ENCODE measurements at regions not wholly inside any gene's neighbourhood (a gene's known extent, or its start where the extent isn't known, plus 50 kb on each side); places are given as distances from the start of the nearest gene placed in this dataset.

DNA sequence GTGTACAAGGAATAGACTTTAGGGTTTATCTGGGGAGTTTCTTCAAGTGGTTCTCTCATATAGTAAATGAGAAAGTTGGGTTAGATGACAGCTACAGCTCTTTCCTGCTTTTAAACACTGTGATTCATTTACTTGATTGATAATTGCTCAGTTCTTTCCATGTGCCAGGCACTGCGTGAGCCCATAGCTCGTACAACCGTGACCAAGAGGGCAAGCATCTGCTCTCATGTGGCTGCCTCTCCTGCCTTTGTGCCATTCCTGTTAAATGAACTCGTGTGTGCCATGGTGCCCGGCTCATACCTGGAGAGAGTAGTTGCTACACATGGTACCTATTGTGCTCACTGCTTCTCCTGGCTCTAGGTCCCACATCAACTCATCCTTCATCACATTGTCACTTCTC is 206.3 kb downstream of the SNX19 start:
- no peak overlapping the region for H3K4me3 Mint-ChIP-seq
- ChIA-PET CTCF (no interaction called here), POLR2A (no interaction called here)
- H3K27me3 Mint-ChIP-seq, result peaks cover 6% of the 10 kb centered on the region
- no peak overlapping the region for H3K27ac Mint-ChIP-seq
- no peaks in the 10 kb centered on the region for H3K36me3 Mint-ChIP-seq
- no peaks in the 10 kb centered on the region for H3K9me3 Mint-ChIP-seq
- no peak for DNase-seq
- intact Hi-C loops (cut with micrococcal nuclease), result no loop called here
- H3K4me1 Mint-ChIP-seq (ENCODE audit: low read depth), result no peaks in the 10 kb centered on the region

GRCh38 chr11:130710497-130711012 is 205.7 kb downstream of the SNX19 start:
- ChIA-PET CTCF (no interaction called here), POLR2A (no interaction called here)
- Mint-ChIP-seq H3K27ac (no peak overlapping the region), H3K9me3 (no peaks in the 10 kb centered on the region), H3K27me3 (peaks cover 7% of the 10 kb centered on the region), H3K4me1 (ENCODE audit: low read depth) (no peaks in the 10 kb centered on the region), H3K4me3 (no peak overlapping the region), H3K36me3 (no peaks in the 10 kb centered on the region)
- no peak for DNase-seq
- intact Hi-C loops (cut with micrococcal nuclease), result no loop called here

- ChIA-PET CTCF (no interaction called here), POLR2A (no interaction called here)
- intact Hi-C loops (cut with micrococcal nuclease), result no loop called here
- Mint-ChIP-seq H3K4me1 (ENCODE audit: low read depth) (no peaks in the 10 kb centered on the region), H3K27me3 (peaks cover 1% of the 10 kb centered on the region), H3K27ac (no peak overlapping the region), H3K4me3 (no peak overlapping the region), H3K36me3 (no peaks in the 10 kb centered on the region), H3K9me3 (no peaks in the 10 kb centered on the region)
- DNase-seq, result no peak
Measured at GRCh38 chr11:130711193-130711592, 205.1 kb downstream of the SNX19 start.

DNA sequence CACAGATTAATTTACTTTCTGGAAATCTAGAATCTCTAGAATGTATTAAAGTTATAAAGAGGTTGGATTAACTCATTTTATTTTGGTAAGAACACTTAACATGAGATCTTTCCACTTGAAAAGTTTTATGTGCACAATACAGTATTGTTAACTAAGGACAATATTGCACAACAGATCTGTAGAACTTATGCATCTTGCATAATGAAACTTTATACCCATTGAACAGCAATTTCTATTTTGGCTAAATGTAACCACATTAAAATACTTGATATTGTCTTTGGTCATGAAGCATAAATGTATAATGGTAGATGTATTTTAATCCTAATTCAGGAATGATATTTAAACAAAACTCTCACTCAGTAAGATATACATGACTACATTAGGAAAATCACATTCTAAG is 203.8 kb downstream of the SNX19 start:
- ChIA-PET POLR2A (no interaction called here), CTCF (no interaction called here)
- H3K36me3 Mint-ChIP-seq, result no peaks in the 10 kb centered on the region
- H3K4me1 Mint-ChIP-seq (ENCODE audit: low read depth), result no peaks in the 10 kb centered on the region
- intact Hi-C loops (cut with micrococcal nuclease), result no loop called here
- H3K4me3 Mint-ChIP-seq, result no peak overlapping the region
- no peak overlapping the region for H3K27ac Mint-ChIP-seq
- DNase-seq, result no peak
- peaks cover 4% of the 10 kb centered on the region for H3K27me3 Mint-ChIP-seq
- no peaks in the 10 kb centered on the region for H3K9me3 Mint-ChIP-seq

GRCh38 chr11:130715085-130715876 is 201.0 kb downstream of the SNX19 start:
- intact Hi-C loops (cut with micrococcal nuclease), result no loop called here
- POLR2A ChIA-PET, result no interaction called here

DNA sequence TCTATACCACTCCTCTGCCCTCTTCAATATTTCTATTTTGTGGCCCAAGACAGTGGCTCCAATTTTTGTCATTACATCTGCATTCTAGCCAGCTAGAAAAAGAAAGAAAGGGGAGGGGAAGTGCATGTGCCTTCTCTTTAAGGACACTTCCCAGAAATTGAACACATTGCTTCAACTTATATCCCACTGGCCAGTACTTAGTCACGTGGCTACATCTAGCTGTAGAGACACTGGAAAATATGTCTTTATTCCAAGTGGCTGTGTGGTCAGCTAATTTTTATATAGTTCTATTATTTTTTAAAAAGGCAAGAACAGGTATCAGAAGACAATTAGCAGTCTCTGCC is 200.4 kb downstream of the SNX19 start:
- H3K27ac Mint-ChIP-seq, result no peak overlapping the region
- intact Hi-C loops (cut with micrococcal nuclease), result no loop called here
- no peaks in the 10 kb centered on the region for H3K4me1 Mint-ChIP-seq (ENCODE audit: low read depth)
- DNase-seq, result no peak
- POLR2A ChIA-PET, result no interaction called here
- CTCF ChIA-PET, result no interaction called here
- no peaks in the 10 kb centered on the region for H3K36me3 Mint-ChIP-seq
- no peaks in the 10 kb centered on the region for H3K9me3 Mint-ChIP-seq
- H3K4me3 Mint-ChIP-seq, result no peak overlapping the region
- peaks cover 4% of the 10 kb centered on the region for H3K27me3 Mint-ChIP-seq

More at GRCh38 chr11:130715085-130715876, 201.0 kb downstream of the SNX19 start:
- no peak overlapping the region for H3K27ac Mint-ChIP-seq
- no peaks in the 10 kb centered on the region for H3K36me3 Mint-ChIP-seq
- CTCF ChIA-PET, result no interaction called here
- no peak overlapping the region for H3K4me3 Mint-ChIP-seq
- no peaks in the 10 kb centered on the region for H3K9me3 Mint-ChIP-seq
- peaks cover 4% of the 10 kb centered on the region for H3K27me3 Mint-ChIP-seq
- no peak for DNase-seq
- no peaks in the 10 kb centered on the region for H3K4me1 Mint-ChIP-seq (ENCODE audit: low read depth)

DNA sequence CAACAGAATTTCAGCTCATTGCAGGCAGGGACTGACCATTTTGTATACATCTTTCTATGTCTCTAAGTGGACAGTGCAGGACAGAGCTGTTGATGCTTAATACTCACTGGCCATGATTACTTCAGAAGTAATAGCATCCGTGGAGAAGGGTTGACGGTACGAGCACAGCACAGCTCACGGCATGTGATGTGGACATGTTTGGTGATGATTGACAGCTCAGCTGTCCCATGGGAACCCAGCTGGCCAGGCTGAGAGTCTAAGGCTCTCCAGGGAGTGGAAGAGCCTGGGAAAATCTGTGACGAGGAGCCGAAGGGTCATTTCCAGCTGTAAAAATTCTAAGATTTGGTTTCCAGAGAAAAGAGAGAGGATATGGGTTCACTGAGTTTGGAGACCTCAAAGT is 198.2 kb downstream of the SNX19 start:
- Mint-ChIP-seq H3K4me1 (ENCODE audit: low read depth) (no peaks in the 10 kb centered on the region), H3K4me3 (no peak overlapping the region), H3K9me3 (no peaks in the 10 kb centered on the region), H3K27me3 (peaks cover 4% of the 10 kb centered on the region), H3K27ac (no peak overlapping the region), H3K36me3 (no peaks in the 10 kb centered on the region)
- ChIA-PET CTCF (no interaction called here), POLR2A (no interaction called here)
- intact Hi-C loops (cut with micrococcal nuclease), result no loop called here
- no peak for DNase-seq

DNA sequence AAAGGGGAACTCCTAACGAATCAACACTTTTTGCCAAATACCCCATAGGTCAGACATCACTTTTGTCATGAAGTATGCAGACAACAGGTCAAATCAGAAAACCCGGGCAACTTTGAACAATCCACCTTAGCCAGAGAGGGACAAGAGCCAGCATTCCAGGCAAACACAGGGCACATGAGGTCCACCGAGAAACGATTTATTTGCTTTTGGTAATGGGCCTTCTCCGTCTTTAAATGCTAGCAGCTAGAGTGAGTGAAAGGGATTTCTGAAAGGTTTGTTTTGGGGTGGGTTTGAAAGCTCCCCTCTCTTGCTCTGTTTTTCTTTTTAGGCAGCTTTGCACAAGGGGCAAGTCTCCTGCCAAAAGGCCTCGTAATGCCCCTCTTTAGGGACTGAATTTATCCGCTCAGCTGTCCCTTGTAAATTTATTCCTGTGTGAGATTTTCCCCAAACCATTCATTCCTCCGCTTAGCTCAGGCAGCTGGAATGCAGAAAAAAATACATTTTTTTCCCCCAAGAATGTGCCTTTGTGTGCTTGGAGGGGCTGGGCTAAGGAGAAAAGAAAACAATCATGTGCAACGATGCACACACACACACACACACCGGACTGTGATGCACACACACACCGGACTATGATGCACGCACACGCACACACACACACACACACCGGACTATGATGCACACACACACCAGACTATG is 196.9 kb downstream of the SNX19 start:
- Mint-ChIP-seq H3K27me3 (peaks cover 4% of the 10 kb centered on the region), H3K36me3 (no peaks in the 10 kb centered on the region), H3K9me3 (no peaks in the 10 kb centered on the region), H3K4me1 (ENCODE audit: low read depth) (no peaks in the 10 kb centered on the region), H3K4me3 (no peak overlapping the region), H3K27ac (no peak overlapping the region)
- ChIA-PET CTCF (interaction anchor here (1.2 kb wide), 1 partner anchor 25 kb away, joined by 3 read pairs; no protein-coding TSS in a partner anchor), POLR2A (no interaction called here)
- intact Hi-C loops (cut with micrococcal nuclease), result no loop called here
- no peak for DNase-seq

GRCh38 chr11:130720232-130721022 is 195.9 kb downstream of the SNX19 start:
- intact Hi-C loops (cut with micrococcal nuclease), result no loop called here
- ChIA-PET CTCF (no interaction called here), POLR2A (no interaction called here)
- no peak overlapping the region for H3K4me3 Mint-ChIP-seq
- H3K4me1 Mint-ChIP-seq (ENCODE audit: low read depth), result no peaks in the 10 kb centered on the region
- DNase-seq, result no peak
- no peaks in the 10 kb centered on the region for H3K9me3 Mint-ChIP-seq
- H3K27ac Mint-ChIP-seq, result no peak overlapping the region
- H3K27me3 Mint-ChIP-seq, result peaks cover 4% of the 10 kb centered on the region
- H3K36me3 Mint-ChIP-seq, result no peaks in the 10 kb centered on the region

DNA sequence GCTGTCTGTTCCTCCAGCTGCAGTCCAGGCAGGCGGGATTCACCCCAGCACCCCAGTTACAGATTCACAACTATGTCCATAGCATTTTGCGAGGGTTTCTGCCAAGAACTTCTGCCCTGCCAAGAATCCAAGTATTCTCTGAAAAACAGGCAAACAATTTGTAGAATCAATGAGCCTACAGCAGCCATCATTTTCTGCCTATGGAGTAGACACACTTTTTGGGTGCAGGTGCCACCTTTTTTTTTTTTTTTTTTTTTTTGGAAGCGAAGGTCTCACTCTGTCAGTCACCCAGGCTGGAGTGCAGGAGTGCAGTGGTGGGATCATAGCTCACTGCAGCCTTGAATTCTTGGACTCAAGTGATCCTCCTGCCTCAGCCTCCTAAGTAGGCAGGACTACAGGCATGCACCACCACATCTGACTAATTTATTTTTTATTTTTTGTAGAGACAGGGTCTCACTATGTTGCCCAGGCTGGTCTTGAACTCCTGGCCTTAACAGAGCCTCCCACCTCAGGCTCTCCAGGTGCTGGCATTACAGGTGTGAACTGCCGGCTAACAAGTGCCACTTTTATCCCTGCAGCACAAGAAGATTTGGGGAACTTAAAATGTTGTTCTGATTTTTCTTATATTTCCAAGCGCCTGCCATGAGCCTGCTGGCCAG is 195.1 kb downstream of the SNX19 start:
- Mint-ChIP-seq H3K27me3 (peaks cover 3% of the 10 kb centered on the region), H3K9me3 (no peaks in the 10 kb centered on the region), H3K36me3 (no peaks in the 10 kb centered on the region), H3K27ac (no peak overlapping the region), H3K4me1 (ENCODE audit: low read depth) (no peaks in the 10 kb centered on the region), H3K4me3 (no peak overlapping the region)
- DNase-seq, result no peak
- ChIA-PET POLR2A (no interaction called here), CTCF (no interaction called here)
- intact Hi-C loops (cut with micrococcal nuclease), result no loop called here

- ChIA-PET POLR2A (no interaction called here), CTCF (no interaction called here)
- H3K4me3 Mint-ChIP-seq, result no peak overlapping the region
- H3K36me3 Mint-ChIP-seq, result no peaks in the 10 kb centered on the region
- H3K9me3 Mint-ChIP-seq, result no peaks in the 10 kb centered on the region
- H3K27ac Mint-ChIP-seq, result no peak overlapping the region
- DNase-seq, result no peak
- peaks cover 3% of the 10 kb centered on the region for H3K27me3 Mint-ChIP-seq
- no peaks in the 10 kb centered on the region for H3K4me1 Mint-ChIP-seq (ENCODE audit: low read depth)
- intact Hi-C loops (cut with micrococcal nuclease), result no loop called here
Measured at GRCh38 chr11:130721736-130722135, 194.5 kb downstream of the SNX19 start.

GRCh38 chr11:130722401-130722800 is 193.9 kb downstream of the SNX19 start:
- no peak overlapping the region for H3K27ac Mint-ChIP-seq
- H3K9me3 Mint-ChIP-seq, result no peaks in the 10 kb centered on the region
- H3K4me1 Mint-ChIP-seq (ENCODE audit: low read depth), result no peaks in the 10 kb centered on the region
- intact Hi-C loops (cut with micrococcal nuclease), result no loop called here
- H3K4me3 Mint-ChIP-seq, result no peak overlapping the region
- CTCF ChIA-PET, result no interaction called here
- DNase-seq, result no peak
- POLR2A ChIA-PET, result no interaction called here
- peaks cover 4% of the 10 kb centered on the region for H3K27me3 Mint-ChIP-seq
- no peaks in the 10 kb centered on the region for H3K36me3 Mint-ChIP-seq
